K562 (cell line): ENCODE measurements at regions not wholly inside any gene's neighbourhood (a gene's known extent, or its start where the extent isn't known, plus 50 kb on each side); places are given as distances from the start of the nearest gene placed in this dataset.

Experiments used
- ATAC-seq: fragments of 200-7000 bp; cut with Tn5 transposase; 3 replicates; pipeline ENCODE4 v1.9.1; 2020; ENCODE audit warnings: moderate library complexity
- BruUV-seq: library from RNA; stranded (reverse); fragments of 400-500 nt; replicated peaks from 2 replicates; lab custom pipeline; 2021; lab: Mats Ljungman, UMichigan
- CTCF ChIA-PET: fragments of 300-600 bp; formaldehyde crosslinking; extraction: SDS; loops from one replicate; lab custom pipeline; 2021; ENCODE audit warnings: low intra/inter-chr PET ratio; lab: Yijun Ruan, JAX
- POLR2A ChIA-PET: fragments of 300-600, 350-650 bp; sonication (Branson Sonifier 250); formaldehyde crosslinking; extraction: SDS; loops from one replicate; lab custom pipeline; 2021; ENCODE audit warnings: antibody characterized with exemption, inconsistent platforms; lab: Yijun Ruan, JAX
- DNase-seq, 4 experiments: peaks; one replicate each; pipeline versions ENCODE4 v3.0.0 to v3.0.0-alpha.2; 2011 to 2018; ENCODE audit warnings: low spot score in 3 of 4, mixed read lengths in 3 of 4; ENCODE audit errors: extremely low read depth in 1 of 4
- FAIRE-seq: peaks from 2 replicates; lab custom pipeline; 2011; peaks lifted over from hg19 to GRCh38; lab: Jason Lieb, UNC
- H2AFZ ChIP-seq: 2 replicates; pipeline ENCODE4 v1.6.0; 2011; ENCODE audit warnings: low read depth, low read length, control low read depth, inconsistent platforms
- H3K27ac ChIP-seq: fragments of 200-600 bp; 3 replicates; pipeline ENCODE4 v1.8.0; 2011; ENCODE audit warnings: low read depth, mild to moderate bottlenecking, control low read depth, inconsistent platforms, low read length, moderate library complexity, mixed read lengths; ENCODE audit errors: extremely low read depth
- H3K27me3 ChIP-seq, 2 experiments: fragments of 300-600 bp in 1 of 2; 2 replicates in 1 of 2; 3 replicates in 1 of 2; pipeline versions ENCODE4 v1.6.0 to v1.8.0; 2011; ENCODE audit warnings: inconsistent platforms in 2 of 2, low read length in 2 of 2, mild to moderate bottlenecking in 1 of 2, mixed read lengths in 1 of 2, moderate library complexity in 1 of 2; ENCODE audit not compliant: control insufficient read depth in 2 of 2, insufficient read depth in 2 of 2
- H3K36me3 ChIP-seq: fragments of 300-600 bp; 3 replicates; pipeline ENCODE4 v1.8.0; 2011; ENCODE audit warnings: mild to moderate bottlenecking, low read length, inconsistent platforms; ENCODE audit not compliant: control insufficient read depth, insufficient read depth
- H3K4me1 ChIP-seq, 2 experiments: fragments of 200-600 bp in 1 of 2; replicated peaks in 1 of 2; 2 replicates in 1 of 2; 3 replicates in 1 of 2; pipeline versions ENCODE4 v1.5.1 to v1.8.0; 2011; ENCODE audit warnings: inconsistent platforms in 2 of 2, low read length in 2 of 2, mild to moderate bottlenecking in 1 of 2, mixed read lengths in 1 of 2, moderate library complexity in 1 of 2; ENCODE audit not compliant: control insufficient read depth in 2 of 2, insufficient read depth in 2 of 2
- H3K4me2 ChIP-seq: 2 replicates; pipeline ENCODE4 v1.6.1; 2011; ENCODE audit warnings: low read length, control low read depth, inconsistent platforms, mixed read lengths; ENCODE audit not compliant: insufficient read depth
- H3K4me3 ChIP-seq: fragments of 200-600 bp; sonication (generic), shearing (Covaris generic); 2 replicates; pipeline ENCODE4 v1.5.1; 2016; ENCODE audit warnings: control low read depth, inconsistent platforms
- H3K79me2 ChIP-seq: fragments of 200-600 bp; 3 replicates; pipeline ENCODE4 v1.8.0; 2011; ENCODE audit warnings: low read length, inconsistent platforms; ENCODE audit not compliant: control insufficient read depth, insufficient read depth
- H3K9ac ChIP-seq, 2 experiments: 2 replicates each; pipeline versions ENCODE4 v1.6.0 to v1.6.1; 2011; ENCODE audit warnings: low read depth in 2 of 2, low read length in 2 of 2, control low read depth in 1 of 2, inconsistent platforms in 1 of 2, mild to moderate bottlenecking in 1 of 2, mixed read lengths in 1 of 2; ENCODE audit not compliant: insufficient read depth in 1 of 2
- H3K9me1 ChIP-seq: one replicate; pipeline ENCODE4 v1.6.0; 2011; ENCODE audit warnings: inconsistent platforms, mild to moderate bottlenecking, low read length, moderate library complexity; ENCODE audit not compliant: control insufficient read depth, insufficient read depth
- H3K9me3 ChIP-seq: replicated peaks from 2 replicates; pipeline ENCODE4 v1.5.1; 2011; ENCODE audit warnings: low read depth, low read length, inconsistent platforms; ENCODE audit not compliant: control insufficient read depth, insufficient read depth
- H4K20me1 ChIP-seq: replicated peaks from 2 replicates; pipeline ENCODE4 v1.6.1; 2011; ENCODE audit warnings: low read length, inconsistent platforms, mixed read lengths; ENCODE audit not compliant: control insufficient read depth, insufficient read depth
- IFI16 ChIP-seq: fragments of 250-450 bp; sonication (Bioruptor Pico); IDR thresholded peaks from 2 replicates; pipeline ENCODE4 v2.1.2; 2022; ENCODE audit warnings: mild to moderate bottlenecking, inconsistent platforms
- IRF2 ChIP-seq: sonication (generic); formaldehyde crosslinking; IDR thresholded peaks from 2 replicates; pipeline ENCODE4 v1.8.1; 2022; ENCODE audit warnings: mild to moderate bottlenecking, missing genetic modification reagents
- MYNN ChIP-seq, 2 experiments: sonication (generic); formaldehyde crosslinking in 1 of 2; IDR thresholded peaks; 2 replicates each; pipeline versions ENCODE4 v1.5.0 to v1.6.1; 2016 to 2020; ENCODE audit warnings: antibody characterized with exemption in 1 of 2, missing genetic modification reagents in 1 of 2
- TCFL5 ChIP-seq: fragments of 250-450 bp; sonication (Bioruptor Pico); conservative IDR thresholded peaks from 2 replicates; pipeline ENCODE4 v1.6.1; 2021; ENCODE audit warnings: mild to moderate bottlenecking, moderate library complexity, matching md5 sums
- ZBTB17 ChIP-seq: fragments of 450-650 bp; formaldehyde crosslinking; IDR thresholded peaks from 2 replicates; pipeline ENCODE4 v1.4.0; 2020; ENCODE audit warnings: mild to moderate bottlenecking
- ZBTB7A ChIP-seq: IDR thresholded peaks from 2 replicates; pipeline ENCODE4 v1.6.1; 2011; ENCODE audit warnings: low read depth, mild to moderate bottlenecking, low read length, moderate library complexity, borderline replicate concordance; ENCODE audit not compliant: control insufficient read depth
- ZNF3 ChIP-seq: fragments of 250-450 bp; sonication (Bioruptor Pico); IDR thresholded peaks from 2 replicates; pipeline ENCODE4 v1.5.0; 2021; ENCODE audit warnings: mild to moderate bottlenecking, moderate library complexity
- ZSCAN29 ChIP-seq: fragments of 450-650 bp; IDR thresholded peaks from 2 replicates; pipeline ENCODE4 v1.6.1; 2017
- whole genome bisulfite sequencing: fragments of 100-300 bp; shearing (Covaris generic); methylation state at CpG from one replicate; pipeline ENCODE4 v1.1.6; 2016; ENCODE audit warnings: low coverage, mixed read lengths; ENCODE audit not compliant: insufficient coverage; ENCODE audit errors: missing lambda C conversion rate; 5-methylcytosine and 5-hydroxymethylcytosine counted together
- in situ Hi-C: fragments of 300-500 bp; cut with MboI; formaldehyde crosslinking; loops from 4 replicates; pipeline ENCODE4 v1.15.0; 2018; ENCODE audit warnings: inconsistent platforms, mixed read lengths
- intact Hi-C: fragments of 100-400 bp; cut with micrococcal nuclease; formaldehyde crosslinking; loops from 2 replicates; pipeline ENCODE4 v1.14.2; 2022
- TF ChIP-seq, protein P1 (sequence below): IDR thresholded peaks from 2 replicates; pipeline ENCODE4 v1.6.1; 2012; ENCODE audit warnings: low read depth, low read length, improper control_type of control experiment, borderline replicate concordance
- TF ChIP-seq, protein P2 (sequence below), 2 experiments: fragments of 450-650 bp in 1 of 2; sonication (generic) in 1 of 2; formaldehyde crosslinking in 1 of 2; IDR thresholded peaks in 1 of 2; conservative IDR thresholded peaks in 1 of 2; 2 replicates each; pipeline versions ENCODE4 v1.6.1 to v1.8.1; 2016 to 2023; ENCODE audit warnings: mild to moderate bottlenecking in 2 of 2, moderate library complexity in 2 of 2, inconsistent platforms in 1 of 2, missing genetic modification reagents in 1 of 2
- TF ChIP-seq, protein P3 (sequence below): sonication (generic); formaldehyde crosslinking; IDR thresholded peaks from 2 replicates; pipeline ENCODE4 v1.8.1; 2023; ENCODE audit warnings: mild to moderate bottlenecking, missing genetic modification reagents

GRCh38 chr12:74847169-74847568, 309.5 kb downstream of the ATXN7L3B start:
- H3K9ac ChIP-seq = no peak overlapping the region
- no peaks in the 10 kb centered on the region for H3K27me3 ChIP-seq
- H3K9me1 ChIP-seq = no peaks in the 10 kb centered on the region
- H3K4me2 ChIP-seq = no peak overlapping the region
- H3K4me1 ChIP-seq = no peaks in the 10 kb centered on the region
- no peak overlapping the region for H3K27ac ChIP-seq
- in situ Hi-C loops (no loop called here), intact Hi-C loops (no loop called here)
- no peaks in the 10 kb centered on the region for H3K79me2 ChIP-seq
- BruUV-seq = no TSS peak
- CTCF ChIA-PET = no interaction called here
- no peak overlapping the region for H2AFZ ChIP-seq
- TF ChIP-seq ZNF3 (CRISPR knock-in tag) (no peak), IFI16 (CRISPR knock-in tag) (no peak), IRF2 (CRISPR knock-in tag) (no peak), TCFL5 (CRISPR knock-in tag) (no peak), ZBTB17 (CRISPR knock-in tag) (no peak), MYNN (IDR thresholded peaks at IDR 0.05) (no peak), MYNN (CRISPR knock-in tag; IDR thresholded peaks at IDR 0.05) (no peak), ZBTB7A (no peak), ZSCAN29 (no peak)
- TF ChIP-seq, protein P1, sequence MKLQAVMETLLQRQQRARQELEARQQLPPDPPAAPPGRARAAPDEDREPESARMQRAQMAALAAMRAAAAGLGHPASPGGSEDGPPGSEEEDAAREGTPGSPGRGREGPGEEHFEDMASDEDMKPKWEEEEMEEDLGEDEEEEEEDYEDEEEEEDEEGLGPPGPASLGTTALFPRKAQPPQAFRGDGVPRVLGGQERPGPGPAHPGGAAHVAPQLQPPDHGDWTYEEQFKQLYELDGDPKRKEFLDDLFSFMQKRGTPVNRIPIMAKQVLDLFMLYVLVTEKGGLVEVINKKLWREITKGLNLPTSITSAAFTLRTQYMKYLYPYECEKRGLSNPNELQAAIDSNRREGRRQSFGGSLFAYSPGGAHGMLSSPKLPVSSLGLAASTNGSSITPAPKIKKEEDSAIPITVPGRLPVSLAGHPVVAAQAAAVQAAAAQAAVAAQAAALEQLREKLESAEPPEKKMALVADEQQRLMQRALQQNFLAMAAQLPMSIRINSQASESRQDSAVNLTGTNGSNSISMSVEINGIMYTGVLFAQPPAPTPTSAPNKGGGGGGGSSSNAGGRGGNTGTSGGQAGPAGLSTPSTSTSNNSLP = no peak
- TF ChIP-seq, protein P2, sequence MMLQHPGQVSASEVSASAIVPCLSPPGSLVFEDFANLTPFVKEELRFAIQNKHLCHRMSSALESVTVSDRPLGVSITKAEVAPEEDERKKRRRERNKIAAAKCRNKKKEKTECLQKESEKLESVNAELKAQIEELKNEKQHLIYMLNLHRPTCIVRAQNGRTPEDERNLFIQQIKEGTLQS (IDR thresholded peaks at IDR 0.05) = no peak
- TF ChIP-seq, protein P2 (CRISPR knock-in tag; conservative IDR thresholded peaks at IDR 0.05) = no peak
- TF ChIP-seq, protein P3, sequence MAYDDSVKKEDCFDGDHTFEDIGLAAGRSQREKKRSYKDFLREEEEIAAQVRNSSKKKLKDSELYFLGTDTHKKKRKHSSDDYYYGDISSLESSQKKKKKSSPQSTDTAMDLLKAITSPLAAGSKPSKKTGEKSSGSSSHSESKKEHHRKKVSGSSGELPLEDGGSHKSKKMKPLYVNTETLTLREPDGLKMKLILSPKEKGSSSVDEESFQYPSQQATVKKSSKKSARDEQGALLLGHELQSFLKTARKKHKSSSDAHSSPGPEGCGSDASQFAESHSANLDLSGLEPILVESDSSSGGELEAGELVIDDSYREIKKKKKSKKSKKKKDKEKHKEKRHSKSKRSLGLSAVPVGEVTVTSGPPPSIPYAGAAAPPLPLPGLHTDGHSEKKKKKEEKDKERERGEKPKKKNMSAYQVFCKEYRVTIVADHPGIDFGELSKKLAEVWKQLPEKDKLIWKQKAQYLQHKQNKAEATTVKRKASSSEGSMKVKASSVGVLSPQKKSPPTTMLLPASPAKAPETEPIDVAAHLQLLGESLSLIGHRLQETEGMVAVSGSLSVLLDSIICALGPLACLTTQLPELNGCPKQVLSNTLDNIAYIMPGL = no peak
- no peak for ATAC-seq
- no peak for FAIRE-seq
- H4K20me1 ChIP-seq = no peaks in the 10 kb centered on the region
- no peaks in the 10 kb centered on the region for H3K9me3 ChIP-seq
- POLR2A ChIA-PET = no interaction called here
- no peaks in the 10 kb centered on the region for H3K36me3 ChIP-seq
- DNase-seq = no peak
- H3K4me3 ChIP-seq = no peak overlapping the region
- WGBS = 0% methylated on average over 5 of the region's 5 CpGs
